Heart left ventricle (tissue), 16 donors: ENCODE measurements at regions not wholly inside any gene's neighbourhood (a gene's known extent, or its start where the extent isn't known, plus 50 kb on each side); places are given as distances from the start of the nearest gene placed in this dataset.
A peak's percentile ranks its signal among the peaks of the same experiment; 100 is the strongest.

Experiments used
- ATAC-seq, 4 donors: fragments of 200-7000 bp; cut with Tn5 transposase; one replicate each; pipeline ENCODE4 v1.9.1; 2020 to 2022; ENCODE audit warnings: moderate library complexity in 4 of 4, mild to moderate bottlenecking in 3 of 4, moderate number of reproducible peaks in 1 of 4
- DNase-seq, 5 donors: peaks; one replicate each; pipeline ENCODE4 v3.0.0-alpha.2; 2020
- H3K27ac ChIP-seq, 12 donors: fragments of 200-600 bp; sonication (generic) in 4 of 12; one replicate each; pipeline versions ENCODE4 v1.5.0 to v1.8.0; 2016 to 2022; ENCODE audit warnings: mild to moderate bottlenecking in 2 of 12
- H3K27me3 ChIP-seq, 9 donors: fragments of 200-600 bp; sonication (generic) in 2 of 9; one replicate each; pipeline versions ENCODE4 v1.5.1 to v1.8.0; 2016 to 2022; ENCODE audit warnings: mild to moderate bottlenecking in 3 of 9
- H3K36me3 ChIP-seq, 9 donors: fragments of 200-600 bp; sonication (generic) in 2 of 9; one replicate each; pipeline versions ENCODE4 v1.5.0 to v1.8.0; 2018 to 2022; ENCODE audit warnings: mild to moderate bottlenecking in 2 of 9
- H3K4me1 ChIP-seq, 12 donors: fragments of 200-600 bp; sonication (generic) in 4 of 12; one replicate each; pipeline versions ENCODE4 v1.5.0 to v1.8.0; 2016 to 2022; ENCODE audit warnings: mild to moderate bottlenecking in 3 of 12
- H3K4me3 ChIP-seq, 12 donors: fragments of 200-600 bp; sonication (generic) in 4 of 12; one replicate each; pipeline versions ENCODE4 v1.5.0 to v1.8.0; 2017 to 2022; ENCODE audit warnings: mild to moderate bottlenecking in 9 of 12, moderate library complexity in 4 of 12
- H3K9me3 ChIP-seq, 12 donors: fragments of 200-600 bp; sonication (generic) in 4 of 12; one replicate each; pipeline versions ENCODE4 v1.5.0 to v1.8.0; 2016 to 2022; ENCODE audit warnings: mild to moderate bottlenecking in 1 of 12
- CTCF ChIP-seq, 12 donors: fragments of 200-600 bp; sonication (generic) in 4 of 12; IDR thresholded peaks; one replicate each; pipeline versions ENCODE4 v1.5.0 to v1.8.0; 2018 to 2022; ENCODE audit warnings: antibody characterized with exemption in 12 of 12, mild to moderate bottlenecking in 5 of 12
- POLR2A ChIP-seq, 2 donors: fragments of 450-650 bp; IDR thresholded peaks; one replicate each; pipeline ENCODE4 v1.6.1; 2017; ENCODE audit warnings: antibody characterized with exemption in 2 of 2, mild to moderate bottlenecking in 2 of 2, moderate library complexity in 2 of 2
- WGBS, 4 donors: extraction: QIAGEN DNeasy Blood & Tissue Kit in 2 of 4; methylation state at CpG; one replicate each; pipeline versions ENCODE4 v1.1.5 to v1.1.7; 2013 to 2018; 5-methylcytosine and 5-hydroxymethylcytosine counted together
- intact Hi-C, 10 donors: fragments of 100-400 bp; cut with DNase I; formaldehyde crosslinking; loops; one replicate each; pipeline versions ENCODE4 v1.11.1 to v1.14.2; 2022
- donor health status: ischemic (EF 13 %, LVEDD 7.1; RV severe dilation, severe dysfunction).
- donor health status: healthy with polysubstance abuse.
- donor health status: DM: no; HTN: yes; CAD: no.
- donor health status: DM: no; HTN: no; CAD: no.
- donor health status: ischemic (EF 25% LVEDD 6.9; RV normal size, moderate dysfunction).
- donor health status: ischemic (EF 25% LVEDD 5.7; RV mildly dilated, moderate dysfunction).
- donor health status: healthy.
- donor health status: DM: yes; HTN: yes; CAD: no.
- donor health status: ischemic (EF 35%, LVEDD 5.7; RV mildly dilated, moderate dysfunction).
- donor health status: nonischemic (EF 11% LVEDD 7.7; RV severe dilation, severe dysfunction).
- donor health status: DM: yes; HTN: yes; CAD: no.
- donor health status: PGD.
- donor health status: ischemic (EF 29% LVEDD 5.4; RV normal size, mild dysfunction).
- donor health status: nonischemic (EF 23%, LVEDD 6.1; RV moderate dilation, normal function).

DNA sequence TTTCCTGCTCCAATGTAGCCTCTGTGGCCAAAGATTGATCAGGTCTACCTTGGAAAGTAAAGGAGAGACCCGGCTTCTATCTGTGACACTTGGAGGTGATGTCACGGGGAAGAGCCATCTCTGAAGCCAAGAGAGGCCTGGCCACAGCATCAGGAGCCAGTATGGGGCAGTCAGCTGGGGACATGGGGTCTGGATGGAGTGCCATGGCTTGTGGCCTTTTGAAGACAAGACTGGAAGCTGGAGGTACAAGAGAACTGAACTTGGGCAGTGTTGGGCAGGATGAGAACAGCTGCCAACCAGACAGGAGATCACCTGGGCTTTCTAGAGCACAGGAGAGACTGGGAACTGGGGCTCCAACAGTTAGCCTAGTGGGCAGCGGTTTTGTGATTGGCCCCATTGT is 190.7 kb downstream of the TENT4A start:
- Histone ChIP-seq H3K36me3 (no peaks in the 10 kb centered on the region), H3K9me3 (no peaks in the 10 kb centered on the region), H3K27me3 (peaks cover 0 to 9% (median 0%) of the 10 kb centered on the region in 9 donors), H3K4me3 (no peak overlapping the region), H3K4me1 (peaks cover 0 to 3% (median 0%) of the 10 kb centered on the region in 12 donors), H3K27ac (no peak overlapping the region)
- ATAC-seq = no peak
- DNase-seq = no peak
- 36 to 77% (median 45%) methylated on average over 3 of the region's 3 CpGs for WGBS, 4 donors
- TF ChIP-seq CTCF (IDR thresholded peaks at IDR 0.05) (no peak), POLR2A (IDR thresholded peaks at IDR 0.05) (no peak)
- intact Hi-C loops = no loop called here

DNA sequence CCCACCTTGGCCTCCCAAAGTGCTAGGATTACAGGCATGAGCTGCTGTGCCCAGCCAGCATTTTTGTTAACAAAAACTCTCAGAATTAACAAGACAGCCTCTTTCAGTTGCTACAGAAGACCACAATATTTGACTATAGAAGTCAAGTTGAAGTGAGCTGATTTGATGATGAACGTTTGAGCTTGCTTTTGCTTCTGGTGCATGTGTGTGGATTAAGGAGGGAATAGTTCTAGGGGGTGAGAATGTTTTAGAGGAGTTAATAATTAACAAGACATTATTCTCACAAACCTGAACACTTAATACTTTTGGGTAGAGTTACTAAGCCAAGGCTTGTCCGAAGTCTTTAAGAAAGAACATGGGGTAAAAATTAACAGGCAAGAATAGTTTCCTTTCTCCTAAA is 191.6 kb downstream of the TENT4A start:
- Histone ChIP-seq H3K27ac (peak overlapping the region in 4 of 12 donors; percentile 20 to 52 (median 28)), H3K27me3 (peaks cover 0 to 9% (median 0%) of the 10 kb centered on the region in 9 donors), H3K36me3 (no peaks in the 10 kb centered on the region), H3K4me1 (peaks cover 0 to 3% (median 0%) of the 10 kb centered on the region in 12 donors), H3K9me3 (no peaks in the 10 kb centered on the region), H3K4me3 (no peak overlapping the region)
- no peak for DNase-seq
- WGBS, 4 donors = 41 to 79% (median 70%) methylated on average over 2 of the region's 2 CpGs
- TF ChIP-seq CTCF (IDR thresholded peaks at IDR 0.05) (no peak), POLR2A (IDR thresholded peaks at IDR 0.05) (no peak)
- intact Hi-C loops = no loop called here
- no peak for ATAC-seq

GRCh38 chr5:6905423-6905822 is 192.2 kb downstream of the TENT4A start:
- intact Hi-C loops = no loop called here
- ATAC-seq = peak; percentile 31 to 81 (median 69)
- Histone ChIP-seq H3K9me3 (no peaks in the 10 kb centered on the region), H3K27me3 (peaks cover 0 to 9% (median 0%) of the 10 kb centered on the region in 9 donors), H3K27ac (peak overlapping the region in 4 of 12 donors; percentile 19 to 27 (median 23)), H3K36me3 (no peaks in the 10 kb centered on the region), H3K4me3 (no peak overlapping the region), H3K4me1 (peaks cover 0 to 3% (median 0%) of the 10 kb centered on the region in 12 donors)
- no peak for TF ChIP-seq POLR2A (IDR thresholded peaks at IDR 0.05)
- TF ChIP-seq CTCF (IDR thresholded peaks at IDR 0.05) = no peak
- 49 to 73% (median 71%) methylated on average over 8 of the region's 8 CpGs for WGBS, 4 donors
- DNase-seq = peak in 4 of 5 donors; percentile 28 to 55 (median 42)

DNA sequence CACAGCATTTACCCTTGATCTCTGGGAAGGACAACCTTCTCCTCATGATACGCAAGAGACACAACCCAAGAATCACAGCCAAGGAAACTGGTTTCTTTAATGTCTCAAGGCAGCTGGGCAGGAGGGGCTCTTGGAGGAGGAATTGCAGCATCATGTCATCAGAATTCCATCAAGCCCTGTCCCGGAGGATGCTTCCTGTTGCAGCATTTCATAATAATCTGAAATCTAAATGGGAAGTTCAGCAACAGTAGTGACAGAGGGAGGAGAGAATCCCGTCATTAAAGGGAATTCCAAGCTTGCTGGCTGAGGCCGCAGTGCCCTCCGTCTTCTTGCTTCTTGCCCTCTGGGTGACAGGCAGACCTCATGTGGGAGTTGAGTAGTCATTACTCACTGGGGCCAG is 192.7 kb downstream of the TENT4A start:
- peaks cover 0 to 3% (median 0%) of the 10 kb centered on the region in 12 donors for H3K4me1 ChIP-seq
- no peaks in the 10 kb centered on the region for H3K9me3 ChIP-seq
- DNase-seq (peak in 4 of 5 donors; percentile 30 to 63 (median 36)), ATAC-seq (peak; percentile 46 to 84 (median 74))
- H3K36me3 ChIP-seq = no peaks in the 10 kb centered on the region
- H3K4me3 ChIP-seq = no peak overlapping the region
- 48 to 64% (median 60%) methylated on average over 4 to 5 of the region's 5 CpGs for WGBS, 4 donors
- TF ChIP-seq CTCF (IDR thresholded peaks at IDR 0.05) (no peak), POLR2A (IDR thresholded peaks at IDR 0.05) (no peak)
- peaks cover 0 to 9% (median 0%) of the 10 kb centered on the region in 9 donors for H3K27me3 ChIP-seq
- peak overlapping the region in 2 of 12 donors; percentile 20 to 29 for H3K27ac ChIP-seq
- intact Hi-C loops = no loop called here
